ENCODE measurements at regions not wholly inside any gene's neighbourhood (a gene's known extent, or its start where the extent isn't known, plus 50 kb on each side); places are given as distances from the start of the nearest gene placed in this dataset.

DNA sequence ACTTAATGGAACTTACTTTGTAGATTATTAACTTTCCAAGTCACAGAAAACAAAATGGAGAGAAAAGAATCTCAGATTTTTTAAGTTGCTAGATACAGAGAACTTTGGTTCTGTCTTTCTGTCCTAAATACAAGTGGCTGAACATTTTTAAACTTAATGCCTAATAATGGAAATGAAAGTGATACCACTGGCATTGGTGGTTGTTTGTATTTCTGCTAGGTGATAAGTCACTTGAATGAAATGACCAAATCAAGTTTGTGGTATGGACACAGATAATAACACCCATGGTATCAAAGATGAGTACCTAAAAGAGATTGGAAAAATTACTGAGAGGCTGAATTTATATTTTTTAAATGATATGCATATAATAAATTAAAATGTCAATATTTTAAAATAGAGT lies 502.1 kb downstream of the CNTN6 start:
- Mint-ChIP-seq H3K27me3 (no peaks in the 10 kb centered on the region), H3K36me3 (no peaks in the 10 kb centered on the region), H3K4me1 (no peaks in the 10 kb centered on the region), H3K27ac (no peak overlapping the region), H3K9me3 (peaks cover 7% of the 10 kb centered on the region), H3K4me3 (no peak overlapping the region)

DNA sequence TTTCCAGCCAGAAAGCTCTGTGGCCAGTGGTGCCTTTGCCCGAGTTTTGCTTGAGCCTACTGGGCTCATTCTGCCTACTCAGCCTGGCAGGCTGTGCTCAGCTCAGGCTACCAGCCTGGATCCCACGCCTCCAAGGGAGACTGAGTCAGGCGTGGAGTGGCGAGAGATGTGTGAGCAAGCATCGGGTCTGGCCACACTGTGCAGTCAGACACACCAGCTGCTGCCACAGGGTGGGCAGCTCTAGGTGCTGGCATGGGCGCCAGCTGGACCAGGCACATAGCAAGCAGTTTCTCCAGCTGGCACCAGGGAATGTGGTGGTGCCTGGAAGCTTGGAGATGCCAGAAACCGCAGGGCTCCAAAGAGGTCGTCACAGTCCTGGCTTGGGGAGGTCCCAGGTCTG lies 498.5 kb upstream of the CNTN4 start:
- no peaks in the 10 kb centered on the region for H3K36me3 Mint-ChIP-seq
- no peaks in the 10 kb centered on the region for H3K4me1 Mint-ChIP-seq
- H3K27me3 Mint-ChIP-seq = no peaks in the 10 kb centered on the region
- H3K4me3 Mint-ChIP-seq = no peak overlapping the region
- peaks cover 8% of the 10 kb centered on the region for H3K9me3 Mint-ChIP-seq
- no peak overlapping the region for H3K27ac Mint-ChIP-seq

DNA sequence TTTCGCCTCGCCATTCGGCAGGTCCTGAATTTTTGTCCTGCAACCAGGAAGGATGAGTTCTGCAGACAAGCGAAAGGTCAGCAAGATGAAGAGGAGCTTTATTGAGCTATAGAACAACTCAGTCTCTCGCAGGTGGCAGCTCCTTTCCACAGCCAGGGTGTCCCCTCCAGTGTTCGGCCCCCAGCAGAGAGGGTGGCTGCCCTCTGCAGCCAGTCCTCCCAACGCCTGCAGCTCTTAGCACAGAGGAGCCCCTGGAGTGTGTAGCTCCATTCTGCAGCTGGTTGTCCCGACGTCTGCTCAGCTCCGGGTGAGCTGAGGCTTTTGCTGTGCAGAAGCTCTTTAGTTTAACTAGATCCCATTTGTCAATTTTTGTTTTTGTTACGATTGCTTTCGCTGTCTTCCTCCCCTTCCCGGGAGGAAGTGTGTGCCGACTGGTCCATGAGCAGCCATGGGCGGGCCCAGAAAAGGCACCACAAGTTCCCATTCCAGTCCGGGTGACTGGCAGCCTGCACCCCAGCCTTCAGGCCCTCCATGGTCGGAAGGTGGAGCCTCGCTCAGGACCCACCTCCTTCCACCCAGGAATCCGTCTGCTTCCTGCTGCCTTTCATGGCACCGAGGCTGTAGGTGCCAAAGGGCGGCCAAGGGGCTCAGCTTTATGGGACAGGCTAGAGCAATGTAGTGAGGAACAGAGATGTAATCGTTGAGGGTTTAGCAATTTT lies 497.8 kb upstream of the CNTN4 start:
- Mint-ChIP-seq H3K36me3 (no peaks in the 10 kb centered on the region), H3K27me3 (no peaks in the 10 kb centered on the region)

DNA sequence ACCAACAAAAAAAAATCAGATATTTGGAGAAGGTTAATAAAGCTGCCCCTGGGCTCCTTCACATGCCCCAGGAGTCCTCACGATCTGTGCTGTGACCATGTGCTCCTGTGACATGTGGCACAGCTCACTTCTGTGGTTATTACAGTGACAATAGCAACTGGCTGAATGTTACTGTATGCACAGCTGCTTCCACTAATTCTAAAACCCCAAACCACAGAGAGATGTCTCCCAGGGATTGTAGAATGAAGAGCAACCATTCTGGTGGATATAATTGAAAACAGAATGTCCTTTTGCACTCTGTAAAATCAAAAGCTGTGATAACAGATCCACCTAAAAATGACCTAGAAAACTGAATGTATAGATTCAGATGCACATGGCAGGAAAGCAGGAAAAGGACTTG lies 489.2 kb upstream of the CNTN4 start:
- no peaks in the 10 kb centered on the region for H3K4me1 Mint-ChIP-seq
- no peaks in the 10 kb centered on the region for H3K27me3 Mint-ChIP-seq
- peaks cover 13% of the 10 kb centered on the region for H3K9me3 Mint-ChIP-seq
- H3K27ac Mint-ChIP-seq = no peak overlapping the region
- H3K36me3 Mint-ChIP-seq = no peaks in the 10 kb centered on the region
- H3K4me3 Mint-ChIP-seq = no peak overlapping the region

More for the DNA sequence above, 497.8 kb upstream of the CNTN4 start:
- no peak overlapping the region for H3K27ac Mint-ChIP-seq
- H3K4me1 Mint-ChIP-seq = no peaks in the 10 kb centered on the region
- H3K4me3 Mint-ChIP-seq = no peak overlapping the region
- H3K9me3 Mint-ChIP-seq = peaks cover 8% of the 10 kb centered on the region

DNA sequence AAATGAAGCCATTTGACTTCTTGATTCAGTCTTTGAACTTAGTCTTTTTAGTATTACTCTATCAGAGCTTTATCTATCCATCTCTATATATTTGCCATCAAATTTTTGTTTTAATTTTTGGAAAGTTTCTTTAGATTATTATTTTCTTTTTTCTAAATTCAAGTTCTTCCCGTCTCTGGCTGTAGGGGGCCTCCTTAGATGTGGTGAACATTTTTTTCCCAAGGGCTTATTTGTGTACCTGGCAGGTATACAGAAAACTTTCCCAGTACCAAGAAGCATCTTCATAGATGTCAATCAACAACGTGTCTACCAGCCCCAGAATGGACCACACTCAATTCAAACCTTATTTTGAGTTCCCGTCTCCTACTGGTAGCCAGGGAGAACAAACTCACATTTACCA lies 486.8 kb upstream of the CNTN4 start:
- Mint-ChIP-seq H3K36me3 (no peaks in the 10 kb centered on the region), H3K27ac (no peak overlapping the region), H3K27me3 (no peaks in the 10 kb centered on the region), H3K4me1 (no peaks in the 10 kb centered on the region), H3K9me3 (peaks cover 7% of the 10 kb centered on the region), H3K4me3 (no peak overlapping the region)

DNA sequence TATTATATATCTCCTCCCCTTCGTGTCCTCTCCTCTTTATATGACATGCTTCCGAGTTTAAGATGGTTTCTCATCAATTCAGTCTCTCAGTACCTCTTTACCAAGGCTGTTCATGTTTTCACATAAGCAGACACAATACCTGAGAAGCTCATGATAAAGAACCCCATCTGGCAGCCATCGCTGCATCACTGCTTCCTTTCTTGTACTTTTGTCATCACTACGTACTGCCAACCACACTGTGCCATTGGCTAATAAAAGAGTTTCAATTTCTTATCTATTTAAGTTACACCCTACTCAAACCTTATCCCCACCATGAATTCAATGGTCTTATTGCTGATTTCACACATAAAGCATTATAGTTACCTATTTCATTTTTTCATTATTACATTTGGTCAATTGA lies 484.7 kb upstream of the CNTN4 start:
- no peaks in the 10 kb centered on the region for H3K4me1 Mint-ChIP-seq
- H3K27ac Mint-ChIP-seq = no peak overlapping the region
- no peaks in the 10 kb centered on the region for H3K36me3 Mint-ChIP-seq
- no peaks in the 10 kb centered on the region for H3K27me3 Mint-ChIP-seq
- H3K4me3 Mint-ChIP-seq = no peak overlapping the region
- peaks cover 10% of the 10 kb centered on the region for H3K9me3 Mint-ChIP-seq

DNA sequence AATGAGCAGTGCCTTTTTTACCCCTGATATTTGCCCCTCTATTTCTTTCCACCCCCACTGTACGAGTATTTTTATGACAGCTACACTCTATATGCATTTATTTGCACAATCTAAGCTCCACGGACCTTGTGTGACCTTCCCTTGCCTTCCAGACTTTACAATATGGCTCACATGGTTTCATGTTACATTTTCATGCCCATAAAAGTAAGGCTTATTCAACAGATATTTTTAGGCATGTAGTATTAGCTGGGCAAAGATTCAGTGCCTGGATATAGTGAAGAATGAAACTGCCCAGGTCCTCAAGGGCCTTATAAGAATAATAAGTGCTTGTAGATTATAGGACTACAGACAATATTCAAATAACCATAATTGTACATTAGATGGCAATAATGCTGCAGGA lies 481.9 kb upstream of the CNTN4 start:
- Mint-ChIP-seq H3K27me3 (no peaks in the 10 kb centered on the region), H3K36me3 (no peaks in the 10 kb centered on the region), H3K27ac (no peak overlapping the region), H3K9me3 (peaks cover 10% of the 10 kb centered on the region), H3K4me1 (no peaks in the 10 kb centered on the region), H3K4me3 (no peak overlapping the region)

DNA sequence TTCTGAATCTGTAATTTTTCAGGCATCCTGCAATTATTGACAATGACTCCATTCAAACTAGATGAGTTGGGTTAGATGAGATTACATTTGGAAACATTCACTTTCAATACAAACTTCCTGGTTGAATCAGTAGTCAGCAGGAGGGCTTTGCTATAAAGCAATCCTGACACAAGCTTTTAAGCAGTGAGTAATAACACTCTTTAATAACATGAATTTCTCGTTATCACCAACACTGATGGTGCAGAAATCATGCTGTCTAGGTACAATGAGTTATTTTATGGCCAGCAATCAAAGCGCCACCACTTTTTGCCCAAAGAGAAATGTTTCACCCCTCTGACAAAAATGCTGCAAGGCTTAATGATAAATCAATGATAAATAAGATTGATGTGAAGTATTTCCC lies 474.8 kb upstream of the CNTN4 start:
- Mint-ChIP-seq H3K4me3 (no peak overlapping the region), H3K36me3 (no peaks in the 10 kb centered on the region), H3K27ac (no peak overlapping the region), H3K27me3 (no peaks in the 10 kb centered on the region), H3K9me3 (no peaks in the 10 kb centered on the region), H3K4me1 (no peaks in the 10 kb centered on the region)

DNA sequence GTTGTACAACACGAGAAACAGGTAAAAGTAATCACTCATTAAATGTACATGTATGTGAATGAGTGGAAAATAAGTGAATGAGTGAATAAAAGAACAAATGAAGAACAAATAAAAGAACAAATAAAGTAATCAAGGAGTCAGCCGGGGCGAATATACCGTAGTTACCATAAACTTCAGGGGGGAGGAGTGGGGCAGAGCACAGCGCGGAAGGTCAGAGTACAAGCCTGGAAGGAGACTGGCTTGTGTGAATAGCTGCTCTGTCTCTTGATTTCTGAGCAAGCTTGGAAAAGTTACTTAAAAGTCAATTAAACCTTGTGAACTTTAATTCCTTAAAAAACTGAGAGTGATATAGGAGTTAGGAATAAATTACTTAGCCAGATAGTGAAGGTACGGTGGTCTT lies 466.5 kb upstream of the CNTN4 start:
- Mint-ChIP-seq H3K4me1 (no peaks in the 10 kb centered on the region), H3K9me3 (no peaks in the 10 kb centered on the region), H3K27ac (no peak overlapping the region), H3K36me3 (no peaks in the 10 kb centered on the region), H3K4me3 (no peak overlapping the region), H3K27me3 (no peaks in the 10 kb centered on the region)

DNA sequence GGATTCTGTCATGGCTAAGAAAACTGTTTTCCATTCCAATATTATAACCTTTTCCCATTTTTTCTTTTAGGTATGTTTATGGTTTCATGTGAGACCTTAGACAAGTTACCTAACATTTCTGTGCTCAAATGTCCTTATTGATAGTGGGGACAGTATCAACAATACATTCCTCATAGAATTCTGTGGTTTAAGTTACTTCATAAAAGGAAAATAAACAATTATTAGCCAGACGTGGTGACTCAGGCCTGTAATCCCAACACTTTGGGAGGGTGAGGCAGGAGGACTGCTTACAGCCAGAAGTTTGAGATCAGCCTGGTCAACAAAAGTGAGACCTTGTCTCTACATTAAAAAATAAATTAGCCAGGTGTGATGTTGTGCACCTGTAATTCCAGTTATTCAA lies 436.8 kb upstream of the CNTN4 start:
- Mint-ChIP-seq H3K27ac (no peak overlapping the region), H3K4me1 (no peaks in the 10 kb centered on the region), H3K36me3 (no peaks in the 10 kb centered on the region), H3K27me3 (no peaks in the 10 kb centered on the region), H3K4me3 (no peak overlapping the region), H3K9me3 (no peaks in the 10 kb centered on the region)

DNA sequence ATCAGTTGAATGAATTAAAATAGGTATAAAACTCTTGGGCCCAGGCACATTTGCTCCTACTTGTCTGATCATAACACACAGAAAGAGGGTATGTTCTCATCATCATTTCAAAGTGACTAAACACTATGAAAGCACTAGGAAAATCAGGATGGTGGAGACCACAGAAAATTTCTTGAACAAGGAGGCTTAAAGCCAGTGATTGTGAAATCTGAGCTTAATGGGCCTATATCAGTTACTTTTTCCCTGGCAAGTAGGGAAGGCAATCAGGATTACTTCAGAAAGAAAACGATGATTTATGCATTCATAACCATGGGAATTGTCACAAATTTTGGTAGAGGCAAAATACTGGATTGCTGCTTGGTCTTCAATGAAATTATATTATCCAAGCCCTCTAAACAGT lies 434.4 kb upstream of the CNTN4 start:
- Mint-ChIP-seq H3K9me3 (no peaks in the 10 kb centered on the region), H3K27me3 (no peaks in the 10 kb centered on the region), H3K4me3 (no peak overlapping the region), H3K36me3 (no peaks in the 10 kb centered on the region), H3K27ac (no peak overlapping the region), H3K4me1 (no peaks in the 10 kb centered on the region)

DNA sequence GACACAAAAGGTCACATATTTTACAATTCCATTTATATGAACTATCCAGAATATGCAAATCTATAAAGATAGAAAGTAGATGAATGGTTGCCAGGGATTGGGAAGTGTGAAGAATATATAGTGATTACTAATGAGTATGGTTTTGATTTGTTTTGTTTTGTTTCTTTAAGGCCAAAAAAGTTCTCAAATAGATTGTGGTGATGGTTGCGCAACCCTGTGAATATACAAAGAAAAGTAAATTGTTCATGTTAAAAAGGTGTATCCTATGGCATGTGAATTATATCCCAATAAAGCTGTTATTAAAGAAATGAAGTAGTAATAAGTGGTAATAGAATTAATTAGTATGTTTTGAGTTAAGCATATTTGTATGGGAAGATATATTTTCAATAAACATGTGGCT lies 431.8 kb upstream of the CNTN4 start:
- Mint-ChIP-seq H3K4me1 (no peaks in the 10 kb centered on the region), H3K4me3 (no peak overlapping the region), H3K27me3 (no peaks in the 10 kb centered on the region), H3K36me3 (no peaks in the 10 kb centered on the region), H3K27ac (no peak overlapping the region), H3K9me3 (peaks cover 6% of the 10 kb centered on the region)

DNA sequence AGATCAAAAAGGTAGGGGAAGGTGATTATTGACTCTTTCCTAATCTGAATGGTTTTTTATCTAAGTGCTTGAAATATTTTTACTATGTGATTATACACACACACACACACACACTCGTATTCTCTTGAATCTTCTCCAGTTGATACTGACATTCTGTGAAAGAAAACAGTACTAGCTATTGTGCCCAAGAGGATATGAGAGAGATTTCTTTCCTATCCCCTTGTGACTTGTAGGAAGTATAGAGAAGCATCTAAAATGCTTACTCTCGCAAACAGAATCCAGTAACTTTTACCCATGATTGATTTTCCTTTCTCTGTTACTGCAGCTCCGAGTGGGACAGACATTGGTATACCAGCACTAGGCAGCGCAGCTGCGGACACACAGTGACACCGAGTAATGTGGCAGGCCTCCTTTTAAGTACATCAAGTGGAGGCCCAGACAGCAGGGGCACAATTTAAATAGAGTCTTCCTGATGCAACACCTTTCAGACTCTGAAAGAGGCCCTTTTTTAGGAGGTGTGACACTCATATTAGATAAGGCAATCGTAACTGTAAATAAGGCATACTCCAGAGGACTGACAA lies 421.0 kb upstream of the CNTN4 start:
- Mint-ChIP-seq H3K4me3 (no peak overlapping the region), H3K9me3 (peaks cover 4% of the 10 kb centered on the region), H3K27ac (no peak overlapping the region), H3K4me1 (no peaks in the 10 kb centered on the region), H3K27me3 (no peaks in the 10 kb centered on the region), H3K36me3 (no peaks in the 10 kb centered on the region)

DNA sequence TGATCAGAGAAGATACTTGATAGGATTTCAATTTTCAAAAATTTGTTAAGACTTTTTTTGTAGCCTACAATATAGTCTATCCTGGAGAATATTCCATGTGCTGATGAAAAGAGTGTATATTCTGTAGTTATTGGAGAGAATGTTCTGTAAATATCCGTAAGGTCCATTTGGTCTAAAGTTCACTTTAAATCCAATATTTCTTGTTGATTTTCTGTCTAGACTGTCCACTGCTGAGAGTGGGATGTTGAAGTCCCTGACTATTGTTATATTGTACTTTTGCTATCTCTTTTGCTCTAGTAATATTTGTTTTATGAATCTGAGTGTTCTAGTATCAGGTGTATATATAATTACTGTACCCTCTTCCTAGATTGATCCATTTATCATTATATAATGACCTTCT lies 406.2 kb upstream of the CNTN4 start:
- Mint-ChIP-seq H3K4me1 (no peaks in the 10 kb centered on the region), H3K27me3 (no peaks in the 10 kb centered on the region), H3K9me3 (peaks cover 16% of the 10 kb centered on the region), H3K4me3 (no peak overlapping the region), H3K36me3 (no peaks in the 10 kb centered on the region), H3K27ac (no peak overlapping the region)

DNA sequence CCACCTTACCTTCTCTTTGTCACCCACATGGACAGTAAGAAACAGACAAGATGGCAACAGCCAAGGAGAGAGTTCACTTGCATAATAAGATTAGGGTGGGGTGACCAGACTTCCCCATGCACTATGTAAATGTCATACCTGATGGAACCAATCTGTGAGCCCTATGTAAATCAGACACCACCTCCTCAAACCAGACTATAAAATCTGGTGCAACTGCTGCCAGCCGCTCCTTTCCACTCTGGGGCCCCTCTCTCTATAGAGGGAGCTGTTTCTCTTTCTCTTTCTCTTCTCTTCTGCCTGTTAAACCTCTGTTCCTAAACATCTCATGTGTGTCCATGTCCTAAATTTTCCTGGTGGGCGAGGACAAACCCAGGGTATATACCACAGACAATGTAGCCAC lies 405.5 kb upstream of the CNTN4 start:
- H3K9me3 Mint-ChIP-seq = peaks cover 16% of the 10 kb centered on the region
- no peaks in the 10 kb centered on the region for H3K27me3 Mint-ChIP-seq
- no peak overlapping the region for H3K27ac Mint-ChIP-seq
- H3K36me3 Mint-ChIP-seq = no peaks in the 10 kb centered on the region
- no peaks in the 10 kb centered on the region for H3K4me1 Mint-ChIP-seq
- H3K4me3 Mint-ChIP-seq = no peak overlapping the region

DNA sequence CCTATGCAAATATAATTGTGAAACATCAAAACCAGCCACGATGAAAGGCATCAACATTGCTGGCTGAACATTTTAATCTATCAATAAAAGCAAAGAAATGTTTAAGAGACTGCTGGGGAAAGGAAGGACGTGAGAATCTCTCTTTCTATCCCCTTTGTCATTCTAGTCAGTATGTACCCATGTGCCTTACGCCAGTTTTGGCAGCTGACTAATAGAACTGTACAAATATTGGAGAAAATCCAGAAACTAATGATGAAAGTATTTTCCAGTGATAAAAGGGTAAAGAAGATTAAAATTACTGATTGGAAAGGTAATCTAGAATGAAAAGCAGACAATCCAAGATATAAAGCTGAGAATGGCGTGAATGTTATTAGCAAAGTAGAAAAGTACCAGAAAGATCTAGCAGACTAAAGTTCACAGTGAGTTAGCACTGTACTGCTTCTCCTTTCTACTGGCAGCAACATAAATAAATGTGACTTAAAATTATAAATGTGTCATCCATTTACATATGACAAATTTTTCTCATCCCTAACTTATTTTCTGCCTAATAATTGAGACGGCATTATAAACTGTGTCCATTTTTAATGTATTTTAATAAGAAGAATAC lies 401.9 kb upstream of the CNTN4 start:
- Mint-ChIP-seq H3K9me3 (peaks cover 11% of the 10 kb centered on the region), H3K27me3 (no peaks in the 10 kb centered on the region)

More for the DNA sequence above, 401.9 kb upstream of the CNTN4 start:
- H3K4me3 Mint-ChIP-seq = no peak overlapping the region
- H3K4me1 Mint-ChIP-seq = no peaks in the 10 kb centered on the region
- no peaks in the 10 kb centered on the region for H3K36me3 Mint-ChIP-seq
- H3K27ac Mint-ChIP-seq = no peak overlapping the region

Data from activated naive CD4-positive, alpha-beta T cell treated with anti-CD3 and anti-CD28 coated beads, Interleukin-2, amount 50 U/mL, for 24 hours (primary cell).